ENCODE measurements at regions not wholly inside any gene's neighbourhood (a gene's known extent, or its start where the extent isn't known, plus 50 kb on each side); places are given as distances from the start of the nearest gene placed in this dataset.

DNA sequence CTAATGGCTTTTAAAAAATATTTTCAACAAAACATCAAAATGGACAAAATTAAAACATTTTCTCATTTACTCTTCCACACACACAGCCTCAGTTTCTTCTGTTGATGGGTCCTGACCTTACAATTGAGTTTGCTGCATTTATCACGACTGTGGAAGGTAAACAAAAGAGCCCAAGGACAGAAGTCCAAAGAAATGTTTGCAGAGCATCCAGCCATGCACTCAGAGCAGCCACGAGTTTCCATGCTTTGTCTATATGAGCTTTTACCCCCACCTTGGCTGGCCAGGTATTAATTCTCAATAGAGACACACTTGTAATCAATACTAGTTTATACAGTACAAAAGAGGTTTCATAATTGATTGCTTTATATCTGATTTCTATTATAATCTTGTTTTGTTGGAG lies 85.0 kb upstream of the WDFY3 start:
- TF ChIP-seq POLR2A (IDR thresholded peaks at IDR 0.05): no peak
- TF ChIP-seq, protein P1, sequence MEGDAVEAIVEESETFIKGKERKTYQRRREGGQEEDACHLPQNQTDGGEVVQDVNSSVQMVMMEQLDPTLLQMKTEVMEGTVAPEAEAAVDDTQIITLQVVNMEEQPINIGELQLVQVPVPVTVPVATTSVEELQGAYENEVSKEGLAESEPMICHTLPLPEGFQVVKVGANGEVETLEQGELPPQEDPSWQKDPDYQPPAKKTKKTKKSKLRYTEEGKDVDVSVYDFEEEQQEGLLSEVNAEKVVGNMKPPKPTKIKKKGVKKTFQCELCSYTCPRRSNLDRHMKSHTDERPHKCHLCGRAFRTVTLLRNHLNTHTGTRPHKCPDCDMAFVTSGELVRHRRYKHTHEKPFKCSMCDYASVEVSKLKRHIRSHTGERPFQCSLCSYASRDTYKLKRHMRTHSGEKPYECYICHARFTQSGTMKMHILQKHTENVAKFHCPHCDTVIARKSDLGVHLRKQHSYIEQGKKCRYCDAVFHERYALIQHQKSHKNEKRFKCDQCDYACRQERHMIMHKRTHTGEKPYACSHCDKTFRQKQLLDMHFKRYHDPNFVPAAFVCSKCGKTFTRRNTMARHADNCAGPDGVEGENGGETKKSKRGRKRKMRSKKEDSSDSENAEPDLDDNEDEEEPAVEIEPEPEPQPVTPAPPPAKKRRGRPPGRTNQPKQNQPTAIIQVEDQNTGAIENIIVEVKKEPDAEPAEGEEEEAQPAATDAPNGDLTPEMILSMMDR (IDR thresholded peaks at IDR 0.05 in 8 of 11, conservative IDR thresholded peaks at IDR 0.05 in 3 of 11): no peak
